ENCODE measurements at regions not wholly inside any gene's neighbourhood (a gene's known extent, or its start where the extent isn't known, plus 50 kb on each side); places are given as distances from the start of the nearest gene placed in this dataset.

GRCh38 chr14:71166180-71166837 lies 259.1 kb downstream of the PCNX1 start:
- TF ChIP-seq, protein P1, sequence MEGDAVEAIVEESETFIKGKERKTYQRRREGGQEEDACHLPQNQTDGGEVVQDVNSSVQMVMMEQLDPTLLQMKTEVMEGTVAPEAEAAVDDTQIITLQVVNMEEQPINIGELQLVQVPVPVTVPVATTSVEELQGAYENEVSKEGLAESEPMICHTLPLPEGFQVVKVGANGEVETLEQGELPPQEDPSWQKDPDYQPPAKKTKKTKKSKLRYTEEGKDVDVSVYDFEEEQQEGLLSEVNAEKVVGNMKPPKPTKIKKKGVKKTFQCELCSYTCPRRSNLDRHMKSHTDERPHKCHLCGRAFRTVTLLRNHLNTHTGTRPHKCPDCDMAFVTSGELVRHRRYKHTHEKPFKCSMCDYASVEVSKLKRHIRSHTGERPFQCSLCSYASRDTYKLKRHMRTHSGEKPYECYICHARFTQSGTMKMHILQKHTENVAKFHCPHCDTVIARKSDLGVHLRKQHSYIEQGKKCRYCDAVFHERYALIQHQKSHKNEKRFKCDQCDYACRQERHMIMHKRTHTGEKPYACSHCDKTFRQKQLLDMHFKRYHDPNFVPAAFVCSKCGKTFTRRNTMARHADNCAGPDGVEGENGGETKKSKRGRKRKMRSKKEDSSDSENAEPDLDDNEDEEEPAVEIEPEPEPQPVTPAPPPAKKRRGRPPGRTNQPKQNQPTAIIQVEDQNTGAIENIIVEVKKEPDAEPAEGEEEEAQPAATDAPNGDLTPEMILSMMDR (IDR thresholded peaks at IDR 0.05) = peak in 1 of 7 experiments; percentile 18
- TF ChIP-seq POLR2A (IDR thresholded peaks at IDR 0.05) = no peak
- TF ChIP-seq POLR2AphosphoS5 (IDR thresholded peaks at IDR 0.05) = no peak
- no peak for TF ChIP-seq EP300 (IDR thresholded peaks at IDR 0.05)

Measured in stomach (tissue), 4 donors.